Mammary epithelial cell (primary cell): ENCODE measurements at regions not wholly inside any gene's neighbourhood (a gene's known extent, or its start where the extent isn't known, plus 50 kb on each side); places are given as distances from the start of the nearest gene placed in this dataset.

Experiments
- EZH2 ChIP-seq: IDR thresholded peaks from 2 replicates; pipeline ENCODE4 v1.6.1; 2012; ENCODE audit warnings: low read length, inconsistent platforms, borderline replicate concordance
- TF ChIP-seq, protein P1 (sequence below), 2 donors: IDR thresholded peaks in 1 of 2; conservative IDR thresholded peaks in 1 of 2; 2 replicates each; pipeline ENCODE4 v1.5.1; 2011 to 2012; ENCODE audit warnings: inconsistent platforms in 2 of 2, low read length in 2 of 2, mild to moderate bottlenecking in 2 of 2, control low read depth in 1 of 2, low read depth in 1 of 2; ENCODE audit not compliant: insufficient read depth in 1 of 2; ENCODE audit errors: extremely low read depth in 1 of 2

DNA sequence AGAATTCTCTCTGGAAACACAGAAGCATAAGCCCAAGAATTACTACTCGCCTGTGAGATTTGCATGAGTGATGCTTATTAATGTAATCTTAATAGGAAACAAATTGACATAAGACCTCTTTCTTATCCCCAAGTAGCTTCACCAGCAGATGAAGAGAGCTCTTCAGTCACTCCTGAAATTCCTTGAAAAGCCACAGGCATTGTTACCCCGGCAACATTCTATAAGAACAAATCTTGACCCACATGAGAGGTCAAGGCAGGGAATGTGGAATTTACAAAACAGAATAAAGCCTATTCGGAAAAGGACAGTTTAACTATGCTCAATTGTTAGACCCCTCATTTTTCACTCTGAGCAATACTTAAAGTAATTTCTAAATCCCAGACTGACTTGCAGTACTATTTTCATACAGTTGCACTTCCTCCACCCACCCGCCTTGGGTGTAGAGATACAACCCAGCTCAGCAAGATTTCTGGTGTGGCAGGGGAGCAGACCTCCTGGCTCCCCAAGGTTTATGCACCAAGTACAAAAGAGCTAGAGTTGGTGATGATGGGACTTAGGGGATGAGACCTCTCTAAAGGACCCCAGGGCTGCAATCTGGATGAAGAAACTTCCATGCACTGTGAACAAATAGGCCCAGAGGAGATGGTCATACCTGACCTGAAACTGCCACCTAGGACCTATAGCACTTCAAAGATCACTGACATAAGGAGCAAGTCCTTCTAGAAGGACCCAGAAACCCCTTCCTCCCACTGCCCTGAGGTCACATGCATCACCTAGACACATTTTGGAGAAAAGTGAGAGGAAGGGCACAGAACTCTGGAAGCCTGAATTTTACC, 242.1 kb downstream of the ZNF608 start:
- TF ChIP-seq, protein P1, sequence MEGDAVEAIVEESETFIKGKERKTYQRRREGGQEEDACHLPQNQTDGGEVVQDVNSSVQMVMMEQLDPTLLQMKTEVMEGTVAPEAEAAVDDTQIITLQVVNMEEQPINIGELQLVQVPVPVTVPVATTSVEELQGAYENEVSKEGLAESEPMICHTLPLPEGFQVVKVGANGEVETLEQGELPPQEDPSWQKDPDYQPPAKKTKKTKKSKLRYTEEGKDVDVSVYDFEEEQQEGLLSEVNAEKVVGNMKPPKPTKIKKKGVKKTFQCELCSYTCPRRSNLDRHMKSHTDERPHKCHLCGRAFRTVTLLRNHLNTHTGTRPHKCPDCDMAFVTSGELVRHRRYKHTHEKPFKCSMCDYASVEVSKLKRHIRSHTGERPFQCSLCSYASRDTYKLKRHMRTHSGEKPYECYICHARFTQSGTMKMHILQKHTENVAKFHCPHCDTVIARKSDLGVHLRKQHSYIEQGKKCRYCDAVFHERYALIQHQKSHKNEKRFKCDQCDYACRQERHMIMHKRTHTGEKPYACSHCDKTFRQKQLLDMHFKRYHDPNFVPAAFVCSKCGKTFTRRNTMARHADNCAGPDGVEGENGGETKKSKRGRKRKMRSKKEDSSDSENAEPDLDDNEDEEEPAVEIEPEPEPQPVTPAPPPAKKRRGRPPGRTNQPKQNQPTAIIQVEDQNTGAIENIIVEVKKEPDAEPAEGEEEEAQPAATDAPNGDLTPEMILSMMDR (conservative IDR thresholded peaks at IDR 0.05 in 1 of 2, IDR thresholded peaks at IDR 0.05 in 1 of 2; ENCODE audit: extremely low read depth in 1 of 2, insufficient read depth in 1 of 2, low read depth in 1 of 2, low read length in 2 of 2), result no peak
- TF ChIP-seq EZH2, result no peak
